Naive thymus-derived CD4-positive, alpha-beta T cell (primary cell): ENCODE measurements at regions not wholly inside any gene's neighbourhood (a gene's known extent, or its start where the extent isn't known, plus 50 kb on each side); places are given as distances from the start of the nearest gene placed in this dataset.

Source experiments
- ATAC-seq: fragments of 150-1000 bp; cut with Tn5 transposase; 2 replicates; pipeline ENCODE4 v1.10.0; 2021; ENCODE audit warnings: mild to moderate bottlenecking, moderate library complexity
- CTCF ChIA-PET: fragments of 350-600 bp; sonication (Branson Sonifier 250); formaldehyde crosslinking; loops from one replicate; lab custom pipeline; 2021; ENCODE audit warnings: antibody characterized with exemption; lab: Charles Lee
- POLR2A ChIA-PET: fragments of 350-600 bp; sonication (Branson Sonifier 250); formaldehyde crosslinking; loops from one replicate; lab custom pipeline; 2021; ENCODE audit warnings: antibody characterized with exemption, inconsistent platforms; lab: Charles Lee
- DNase-seq, 9 donors: peaks; one replicate each; pipeline versions ENCODE4 v3.0.0 to v3.0.0-alpha.2; 2020 to 2022; ENCODE audit warnings: mixed read lengths in 1 of 9
- H3K27ac ChIP-seq: one replicate; pipeline ENCODE4 v1.7.0; 2013; ENCODE audit warnings: mild to moderate bottlenecking, low read depth, low read length, moderate library complexity
- H3K27me3 ChIP-seq, 2 donors: one replicate each; pipeline ENCODE4 v1.7.0; 2013; ENCODE audit warnings: low read length in 2 of 2, mild to moderate bottlenecking in 2 of 2, moderate library complexity in 2 of 2; ENCODE audit not compliant: control insufficient read depth in 2 of 2, insufficient read depth in 2 of 2
- H3K36me3 ChIP-seq, 3 experiments: 1 replicate in 2 of 3; 2 replicates in 1 of 3; pipeline ENCODE4 v1.7.0; 2013; ENCODE audit warnings: low read length in 3 of 3, mild to moderate bottlenecking in 3 of 3, moderate library complexity in 1 of 3; ENCODE audit not compliant: insufficient read depth in 3 of 3, control insufficient read depth in 2 of 3
- H3K4me1 ChIP-seq, 2 donors: one replicate each; pipeline ENCODE4 v1.7.0; 2013; ENCODE audit warnings: low read length in 2 of 2, mild to moderate bottlenecking in 2 of 2, moderate library complexity in 1 of 2; ENCODE audit not compliant: control insufficient read depth in 2 of 2, insufficient read depth in 2 of 2
- H3K4me3 ChIP-seq: 2 replicates; pipeline ENCODE4 v1.7.0; 2013; ENCODE audit warnings: mild to moderate bottlenecking, low read length
- H3K9me3 ChIP-seq, 3 experiments: 1 replicate in 2 of 3; 2 replicates in 1 of 3; pipeline ENCODE4 v1.7.0; 2013; ENCODE audit warnings: low read length in 3 of 3; ENCODE audit not compliant: control insufficient read depth in 2 of 3
- H3K27ac Mint-ChIP-seq, 9 donors: one replicate each; pipeline ENCODE4 v1.8.0; 2020 to 2022; ENCODE audit warnings: mixed read lengths in 9 of 9, mild to moderate bottlenecking in 8 of 9, moderate library complexity in 5 of 9, inconsistent platforms in 2 of 9
- H3K27me3 Mint-ChIP-seq, 5 donors: one replicate each; pipeline ENCODE4 v1.8.0; 2021 to 2022; ENCODE audit warnings: mixed read lengths in 5 of 5, mild to moderate bottlenecking in 1 of 5
- H3K36me3 Mint-ChIP-seq, 5 donors: one replicate each; pipeline ENCODE4 v1.8.0; 2020 to 2022; ENCODE audit warnings: mixed read lengths in 5 of 5, mild to moderate bottlenecking in 3 of 5, inconsistent platforms in 1 of 5
- H3K4me1 Mint-ChIP-seq, 7 donors: one replicate each; pipeline ENCODE4 v1.8.0; 2020 to 2022; ENCODE audit warnings: mixed read lengths in 7 of 7, mild to moderate bottlenecking in 3 of 7, inconsistent platforms in 1 of 7
- H3K4me3 Mint-ChIP-seq, 10 donors: one replicate each; pipeline ENCODE4 v1.8.0; 2020 to 2022; ENCODE audit warnings: mild to moderate bottlenecking in 10 of 10, mixed read lengths in 10 of 10, moderate library complexity in 6 of 10, inconsistent platforms in 2 of 10
- H3K9me3 Mint-ChIP-seq, 11 donors: one replicate each; pipeline ENCODE4 v1.8.0; 2020 to 2022; ENCODE audit warnings: mixed read lengths in 11 of 11, mild to moderate bottlenecking in 4 of 11, inconsistent platforms in 1 of 11, moderate library complexity in 1 of 11
- intact Hi-C, 2 donors: fragments of 100-400 bp; cut with micrococcal nuclease; formaldehyde crosslinking; loops; one replicate each; pipeline ENCODE4 v1.15.1; 2023

GRCh38 chr4:67122029-67122428 lies 423.3 kb downstream of the CENPC start:
- ChIA-PET POLR2A (no interaction called here), CTCF (no interaction called here)
- Histone ChIP-seq H3K4me3 (no peak overlapping the region), H3K4me1 (no peaks in the 10 kb centered on the region), H3K9me3 (no peaks in the 10 kb centered on the region), H3K27ac (no peak overlapping the region), H3K27me3 (no peaks in the 10 kb centered on the region), H3K36me3 (no peaks in the 10 kb centered on the region)
- Mint-ChIP-seq H3K4me3 (no peak overlapping the region), H3K4me1 (no peaks in the 10 kb centered on the region), H3K9me3 (peaks cover 0 to 12% (median 3%) of the 10 kb centered on the region in 11 donors), H3K27ac (no peak overlapping the region), H3K27me3 (no peaks in the 10 kb centered on the region), H3K36me3 (no peaks in the 10 kb centered on the region)
- intact Hi-C loops = no loop called here
- ATAC-seq (no peak), DNase-seq (no peak)

- H3K4me1 ChIP-seq = no peaks in the 10 kb centered on the region
- Mint-ChIP-seq H3K9me3 (peaks cover 0 to 12% (median 3%) of the 10 kb centered on the region in 11 donors), H3K27ac (no peak overlapping the region), H3K27me3 (no peaks in the 10 kb centered on the region), H3K4me3 (no peak overlapping the region), H3K36me3 (no peaks in the 10 kb centered on the region), H3K4me1 (no peaks in the 10 kb centered on the region)
- H3K4me3 ChIP-seq = no peak overlapping the region
- intact Hi-C loops = no loop called here
- no peaks in the 10 kb centered on the region for H3K9me3 ChIP-seq
- DNase-seq (no peak), ATAC-seq (no peak)
- H3K27ac ChIP-seq = no peak overlapping the region
- ChIA-PET POLR2A (no interaction called here), CTCF (no interaction called here)
- H3K36me3 ChIP-seq = no peaks in the 10 kb centered on the region
- H3K27me3 ChIP-seq = no peaks in the 10 kb centered on the region
Observed at GRCh38 chr4:67120369-67120768, 424.9 kb downstream of the CENPC start.

- H3K27me3 Mint-ChIP-seq = peaks cover 0 to 3% (median 0%) of the 10 kb centered on the region in 5 donors
- H3K9me3 Mint-ChIP-seq = peaks cover 0 to 2% (median 0%) of the 10 kb centered on the region in 11 donors
- Histone ChIP-seq H3K27ac (no peak overlapping the region), H3K9me3 (no peaks in the 10 kb centered on the region), H3K4me1 (no peaks in the 10 kb centered on the region), H3K36me3 (no peaks in the 10 kb centered on the region), H3K4me3 (no peak overlapping the region), H3K27me3 (no peaks in the 10 kb centered on the region)
- no peak overlapping the region for H3K4me3 Mint-ChIP-seq
- ChIA-PET POLR2A (no interaction called here), CTCF (no interaction called here)
- no peak overlapping the region for H3K27ac Mint-ChIP-seq
- no peak for DNase-seq
- no peak for ATAC-seq
- no peaks in the 10 kb centered on the region for H3K4me1 Mint-ChIP-seq
- no peaks in the 10 kb centered on the region for H3K36me3 Mint-ChIP-seq
- intact Hi-C loops = no loop called here
Observed at GRCh38 chr4:67109276-67109675, 436.0 kb downstream of the CENPC start.

GRCh38 chr4:67106861-67107460 lies 438.3 kb downstream of the CENPC start:
- Mint-ChIP-seq H3K4me3 (no peak overlapping the region), H3K4me1 (no peaks in the 10 kb centered on the region), H3K36me3 (no peaks in the 10 kb centered on the region), H3K27ac (no peak overlapping the region), H3K27me3 (peaks cover 0 to 3% (median 0%) of the 10 kb centered on the region in 5 donors), H3K9me3 (peaks cover 0 to 5% (median 0%) of the 10 kb centered on the region in 11 donors)
- CTCF ChIA-PET = no interaction called here
- Histone ChIP-seq H3K9me3 (no peaks in the 10 kb centered on the region), H3K4me1 (no peaks in the 10 kb centered on the region), H3K36me3 (no peaks in the 10 kb centered on the region), H3K27ac (no peak overlapping the region), H3K4me3 (no peak overlapping the region), H3K27me3 (no peaks in the 10 kb centered on the region)
- DNase-seq (no peak), ATAC-seq (no peak)
- POLR2A ChIA-PET = no interaction called here
- intact Hi-C loops = no loop called here

- ATAC-seq = no peak
- ChIA-PET CTCF (no interaction called here), POLR2A (no interaction called here)
- Histone ChIP-seq H3K9me3 (no peaks in the 10 kb centered on the region), H3K27me3 (no peaks in the 10 kb centered on the region), H3K27ac (no peak overlapping the region), H3K4me3 (no peak overlapping the region), H3K36me3 (no peaks in the 10 kb centered on the region), H3K4me1 (no peaks in the 10 kb centered on the region)
- Mint-ChIP-seq H3K9me3 (peaks cover 0 to 5% (median 0%) of the 10 kb centered on the region in 11 donors), H3K4me3 (no peak overlapping the region), H3K27ac (no peak overlapping the region), H3K36me3 (no peaks in the 10 kb centered on the region), H3K27me3 (peaks cover 0 to 3% (median 0%) of the 10 kb centered on the region in 5 donors), H3K4me1 (no peaks in the 10 kb centered on the region)
- intact Hi-C loops = no loop called here
- no peak for DNase-seq
Observed at GRCh38 chr4:67104145-67104544, 441.2 kb downstream of the CENPC start.

- POLR2A ChIA-PET = no interaction called here
- Histone ChIP-seq H3K36me3 (no peaks in the 10 kb centered on the region), H3K27me3 (no peaks in the 10 kb centered on the region), H3K27ac (no peak overlapping the region), H3K9me3 (no peaks in the 10 kb centered on the region), H3K4me1 (no peaks in the 10 kb centered on the region), H3K4me3 (no peak overlapping the region)
- H3K4me3 Mint-ChIP-seq = no peak overlapping the region
- no peak for ATAC-seq
- intact Hi-C loops = no loop called here
- peaks cover 0 to 5% (median 0%) of the 10 kb centered on the region in 11 donors for H3K9me3 Mint-ChIP-seq
- peaks cover 0 to 3% (median 0%) of the 10 kb centered on the region in 5 donors for H3K27me3 Mint-ChIP-seq
- no peak for DNase-seq
- CTCF ChIA-PET = no interaction called here
- H3K36me3 Mint-ChIP-seq = no peaks in the 10 kb centered on the region
- H3K27ac Mint-ChIP-seq = no peak overlapping the region
- H3K4me1 Mint-ChIP-seq = no peaks in the 10 kb centered on the region
Observed at GRCh38 chr4:67103001-67103747, 442.1 kb downstream of the CENPC start.

- H3K27me3 Mint-ChIP-seq = peaks cover 0 to 3% (median 0%) of the 10 kb centered on the region in 5 donors
- no peak overlapping the region for H3K27ac Mint-ChIP-seq
- Histone ChIP-seq H3K36me3 (no peaks in the 10 kb centered on the region), H3K9me3 (no peaks in the 10 kb centered on the region), H3K27ac (no peak overlapping the region), H3K4me3 (no peak overlapping the region), H3K27me3 (no peaks in the 10 kb centered on the region), H3K4me1 (no peaks in the 10 kb centered on the region)
- POLR2A ChIA-PET = no interaction called here
- H3K4me3 Mint-ChIP-seq = no peak overlapping the region
- H3K4me1 Mint-ChIP-seq = no peaks in the 10 kb centered on the region
- no peak for DNase-seq
- no peak for ATAC-seq
- no peaks in the 10 kb centered on the region for H3K36me3 Mint-ChIP-seq
- intact Hi-C loops = no loop called here
- H3K9me3 Mint-ChIP-seq = peaks cover 0 to 5% (median 0%) of the 10 kb centered on the region in 11 donors
- CTCF ChIA-PET = no interaction called here
Observed at GRCh38 chr4:67101612-67102011, 443.7 kb downstream of the CENPC start.
